GM12878 (cell line): ENCODE measurements at regions not wholly inside any gene's neighbourhood (a gene's known extent, or its start where the extent isn't known, plus 50 kb on each side); places are given as distances from the start of the nearest gene placed in this dataset.

Source experiments
- ATAC-seq: fragments of 200-7000 bp; cut with Tn5 transposase; 3 replicates; pipeline ENCODE4 v1.9.1; 2020; ENCODE audit warnings: mild to moderate bottlenecking, moderate library complexity
- BruUV-seq: library from RNA; stranded (reverse); fragments of 400-500 nt; replicated peaks from 2 replicates; lab custom pipeline; 2021; lab: Mats Ljungman, UMichigan
- CTCF ChIA-PET: fragments of 300-600 bp; sonication (Branson Sonifier 250); formaldehyde crosslinking; extraction: SDS; loops from one replicate; lab custom pipeline; 2021; ENCODE audit warnings: inconsistent platforms; lab: Yijun Ruan, JAX
- POLR2A ChIA-PET: fragments of 350-600 bp; formaldehyde crosslinking; extraction: SDS; loops from one replicate; lab custom pipeline; 2021; ENCODE audit warnings: inconsistent platforms; lab: Charles Lee
- RAD21 ChIA-PET: fragments of 300-600 bp; sonication (Branson Sonifier 250); formaldehyde crosslinking; loops from one replicate; lab custom pipeline; 2023; ENCODE audit warnings: antibody characterized with exemption; ENCODE audit not compliant: unreplicated experiment; lab: Charles Lee
- SMC1A ChIA-PET: fragments of 300-600 bp; sonication (Branson Sonifier 250); formaldehyde crosslinking; loops from one replicate; lab custom pipeline; 2023; ENCODE audit not compliant: unreplicated experiment, uncharacterized antibody; lab: Charles Lee
- DNase-seq: peaks from one replicate; pipeline ENCODE4 v3.0.0-alpha.2; 2011; ENCODE audit warnings: low read depth, low spot score
- FAIRE-seq: peaks from 3 replicates; lab custom pipeline; 2011; peaks lifted over from hg19 to GRCh38; lab: Jason Lieb, UNC
- H2AFZ ChIP-seq: 2 replicates; pipeline ENCODE4 v1.6.0; 2011; ENCODE audit warnings: low read depth, low read length, control low read depth; ENCODE audit not compliant: control insufficient read depth
- H3K27ac ChIP-seq: 2 replicates; pipeline ENCODE4 v1.5.1; 2011; ENCODE audit warnings: control low read depth; ENCODE audit not compliant: control insufficient read depth, insufficient read depth
- H3K27me3 ChIP-seq, 2 experiments: replicated peaks in 1 of 2; 2 replicates each; pipeline versions ENCODE4 v1.6.0 to v1.6.1; 2011; ENCODE audit warnings: low read length in 1 of 2; ENCODE audit not compliant: control insufficient read depth in 2 of 2, insufficient read depth in 2 of 2
- H3K36me3 ChIP-seq, 2 experiments: 2 replicates each; pipeline ENCODE4 v1.5.1; 2011; ENCODE audit warnings: low read length in 1 of 2; ENCODE audit not compliant: control insufficient read depth in 2 of 2, insufficient read depth in 2 of 2
- H3K4me1 ChIP-seq: 2 replicates; pipeline ENCODE4 v1.6.1; 2011; ENCODE audit warnings: mild to moderate bottlenecking, low read length, moderate library complexity, mixed read lengths; ENCODE audit not compliant: control insufficient read depth, insufficient read depth
- H3K4me2 ChIP-seq: 2 replicates; pipeline ENCODE4 v1.6.0; 2011; ENCODE audit warnings: control low read depth; ENCODE audit not compliant: control insufficient read depth, insufficient read depth
- H3K4me3 ChIP-seq: fragments of 200-600 bp; sonication (generic); 2 replicates; pipeline ENCODE4 v1.5.1; 2016
- H3K79me2 ChIP-seq: 2 replicates; pipeline ENCODE4 v1.6.0; 2011; ENCODE audit warnings: low read length; ENCODE audit not compliant: control insufficient read depth, insufficient read depth
- H3K9ac ChIP-seq: 2 replicates; pipeline ENCODE4 v1.8.0; 2011; ENCODE audit warnings: low read length, control low read depth, mixed read lengths; ENCODE audit not compliant: control insufficient read depth, insufficient read depth
- H3K9me3 ChIP-seq: replicated peaks from 3 replicates; pipeline ENCODE4 v1.5.1; 2011; ENCODE audit warnings: mild to moderate bottlenecking, low read length; ENCODE audit not compliant: control insufficient read depth, insufficient read depth
- H4K20me1 ChIP-seq: 2 replicates; pipeline ENCODE4 v1.6.0; 2011; ENCODE audit not compliant: control insufficient read depth, insufficient read depth
- CBX3 ChIP-seq: fragments of 200-600 bp; sonication (generic); IDR thresholded peaks from 2 replicates; pipeline ENCODE4 v1.6.1; 2016; ENCODE audit warnings: low read depth, borderline replicate concordance
- CREM ChIP-seq: IDR thresholded peaks from 2 replicates; pipeline ENCODE4 v1.6.1; 2014; ENCODE audit warnings: antibody characterized with exemption, low read depth
- E4F1 ChIP-seq: fragments of 450-650 bp; IDR thresholded peaks from 2 replicates; pipeline ENCODE4 v1.6.1; 2018; ENCODE audit warnings: borderline replicate concordance, mild to moderate bottlenecking; ENCODE audit not compliant: partially characterized antibody
- JUNB ChIP-seq: IDR thresholded peaks from 2 replicates; pipeline ENCODE4 v1.6.1; 2016; ENCODE audit warnings: antibody characterized with exemption, mild to moderate bottlenecking
- PML ChIP-seq: IDR thresholded peaks from 2 replicates; pipeline ENCODE4 v1.6.1; 2012; ENCODE audit warnings: low read length, inconsistent platforms
- RUNX3 ChIP-seq: IDR thresholded peaks from 2 replicates; pipeline ENCODE4 v1.6.1; 2012; ENCODE audit warnings: low read length, inconsistent platforms
- ZNF274 ChIP-seq: IDR thresholded peaks from one replicate; pipeline ENCODE4 v1.8.0; 2011; ENCODE audit not compliant: insufficient read length, insufficient read depth
- WGBS: methylation state at CpG from one replicate; pipeline ENCODE4 v1.1.6; 2016; ENCODE audit warnings: low lambda C conversion rate; ENCODE audit not compliant: insufficient replicate concordance, insufficient coverage; ENCODE audit errors: missing lambda C conversion rate; 5-methylcytosine and 5-hydroxymethylcytosine counted together
- in situ Hi-C: fragments of 300-500 bp; cut with MboI; formaldehyde crosslinking; loops from 9 replicates; pipeline ENCODE4 v1.14.3; 2018; ENCODE audit warnings: mixed read lengths
- intact Hi-C: fragments of 100-400 bp; cut with micrococcal nuclease; formaldehyde crosslinking; loops from one replicate; pipeline ENCODE4 v1.14.2; 2022; ENCODE audit not compliant: unreplicated experiment
- TF ChIP-seq, protein P1 (sequence below): fragments of 450-650 bp; formaldehyde crosslinking; IDR thresholded peaks from 2 replicates; pipeline ENCODE4 v1.4.0; 2022; ENCODE audit warnings: mild to moderate bottlenecking, moderate library complexity

GRCh38 chr18:71329114-71329513, 1040.3 kb downstream of the SOCS6 start (continued):
- TF ChIP-seq, protein P1, sequence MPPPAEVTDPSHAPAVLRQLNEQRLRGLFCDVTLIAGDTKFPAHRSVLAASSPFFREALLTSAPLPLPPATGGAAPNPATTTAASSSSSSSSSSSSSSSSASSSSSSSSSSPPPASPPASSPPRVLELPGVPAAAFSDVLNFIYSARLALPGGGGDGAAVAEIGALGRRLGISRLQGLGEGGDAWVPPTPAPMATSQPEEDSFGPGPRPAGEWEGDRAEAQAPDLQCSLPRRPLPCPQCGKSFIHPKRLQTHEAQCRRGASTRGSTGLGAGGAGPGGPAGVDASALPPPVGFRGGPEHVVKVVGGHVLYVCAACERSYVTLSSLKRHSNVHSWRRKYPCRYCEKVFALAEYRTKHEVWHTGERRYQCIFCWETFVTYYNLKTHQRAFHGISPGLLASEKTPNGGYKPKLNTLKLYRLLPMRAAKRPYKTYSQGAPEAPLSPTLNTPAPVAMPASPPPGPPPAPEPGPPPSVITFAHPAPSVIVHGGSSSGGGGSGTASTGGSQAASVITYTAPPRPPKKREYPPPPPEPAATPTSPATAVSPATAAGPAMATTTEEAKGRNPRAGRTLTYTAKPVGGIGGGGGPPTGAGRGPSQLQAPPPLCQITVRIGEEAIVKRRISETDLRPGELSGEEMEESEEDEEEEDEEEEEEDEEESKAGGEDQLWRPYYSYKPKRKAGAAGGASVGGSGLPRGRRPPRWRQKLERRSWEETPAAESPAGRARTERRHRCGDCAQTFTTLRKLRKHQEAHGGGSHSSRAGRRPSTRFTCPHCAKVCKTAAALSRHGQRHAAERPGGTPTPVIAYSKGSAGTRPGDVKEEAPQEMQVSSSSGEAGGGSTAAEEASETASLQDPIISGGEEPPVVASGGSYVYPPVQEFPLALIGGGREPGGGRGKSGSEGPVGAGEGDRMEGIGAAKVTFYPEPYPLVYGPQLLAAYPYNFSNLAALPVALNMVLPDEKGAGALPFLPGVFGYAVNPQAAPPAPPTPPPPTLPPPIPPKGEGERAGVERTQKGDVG (CRISPR knock-in tag): no peak
- TF ChIP-seq RUNX3: no peak

DNA sequence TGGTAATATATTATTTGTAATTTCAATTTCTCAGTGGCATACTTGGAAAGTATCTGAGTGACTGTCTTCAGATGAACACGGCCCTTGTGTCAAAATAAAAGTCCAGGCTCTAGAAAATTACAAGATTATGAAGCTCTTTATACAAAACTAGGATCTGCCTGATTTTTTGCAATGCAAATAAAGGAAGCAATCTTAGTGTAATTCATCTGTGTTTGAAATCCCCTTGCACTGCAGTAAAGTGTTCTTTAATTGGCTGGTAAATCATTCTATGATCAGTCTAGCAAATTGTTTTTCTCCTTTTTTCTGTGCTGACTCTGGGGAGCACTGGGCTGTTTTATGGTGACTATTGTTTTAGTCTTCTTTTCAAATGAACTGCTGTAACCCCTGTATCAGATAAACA, 1039.0 kb downstream of the SOCS6 start:
- ChIA-PET SMC1A (no interaction called here), RAD21 (no interaction called here), POLR2A (no interaction called here), CTCF (no interaction called here)
- no peak overlapping the region for H3K4me2 ChIP-seq
- intact Hi-C loops (no loop called here), in situ Hi-C loops (no loop called here)
- TF ChIP-seq CREM (no peak), PML (no peak), CBX3 (no peak), ZNF274 (no peak), E4F1 (no peak), JUNB (no peak)
- H2AFZ ChIP-seq: no peak overlapping the region
- FAIRE-seq (no peak), ATAC-seq (no peak), DNase-seq (no peak)
- H3K4me3 ChIP-seq: no peak overlapping the region
- no peaks in the 10 kb centered on the region for H3K9me3 ChIP-seq
- H3K79me2 ChIP-seq: no peaks in the 10 kb centered on the region
- no peak overlapping the region for H3K9ac ChIP-seq
- no peaks in the 10 kb centered on the region for H3K36me3 ChIP-seq
- H3K4me1 ChIP-seq: no peaks in the 10 kb centered on the region
- 0% methylated on average over 1 of the region's 1 CpG for WGBS
- no peak overlapping the region for H3K27ac ChIP-seq
- H3K27me3 ChIP-seq: no peaks in the 10 kb centered on the region
- BruUV-seq: no TSS peak
- no peaks in the 10 kb centered on the region for H4K20me1 ChIP-seq
